ENCODE measurements at regions not wholly inside any gene's neighbourhood (a gene's known extent, or its start where the extent isn't known, plus 50 kb on each side); places are given as distances from the start of the nearest gene placed in this dataset.

GRCh38 chr4:45331802-45332201 lies 605.4 kb upstream of the GNPDA2 start:
- TF ChIP-seq, protein P1, sequence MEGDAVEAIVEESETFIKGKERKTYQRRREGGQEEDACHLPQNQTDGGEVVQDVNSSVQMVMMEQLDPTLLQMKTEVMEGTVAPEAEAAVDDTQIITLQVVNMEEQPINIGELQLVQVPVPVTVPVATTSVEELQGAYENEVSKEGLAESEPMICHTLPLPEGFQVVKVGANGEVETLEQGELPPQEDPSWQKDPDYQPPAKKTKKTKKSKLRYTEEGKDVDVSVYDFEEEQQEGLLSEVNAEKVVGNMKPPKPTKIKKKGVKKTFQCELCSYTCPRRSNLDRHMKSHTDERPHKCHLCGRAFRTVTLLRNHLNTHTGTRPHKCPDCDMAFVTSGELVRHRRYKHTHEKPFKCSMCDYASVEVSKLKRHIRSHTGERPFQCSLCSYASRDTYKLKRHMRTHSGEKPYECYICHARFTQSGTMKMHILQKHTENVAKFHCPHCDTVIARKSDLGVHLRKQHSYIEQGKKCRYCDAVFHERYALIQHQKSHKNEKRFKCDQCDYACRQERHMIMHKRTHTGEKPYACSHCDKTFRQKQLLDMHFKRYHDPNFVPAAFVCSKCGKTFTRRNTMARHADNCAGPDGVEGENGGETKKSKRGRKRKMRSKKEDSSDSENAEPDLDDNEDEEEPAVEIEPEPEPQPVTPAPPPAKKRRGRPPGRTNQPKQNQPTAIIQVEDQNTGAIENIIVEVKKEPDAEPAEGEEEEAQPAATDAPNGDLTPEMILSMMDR (IDR thresholded peaks at IDR 0.05; ENCODE audit: extremely low read depth, insufficient read depth, missing control alignments) = no peak
- in situ Hi-C loops (cut with MboI; ENCODE audit: low pct_unique_long_range_greater_than_20kb, low sequenced_read_pairs, unreplicated experiment) = no loop called here
- DNase-seq (ENCODE audit: low spot score) = no peak

DNA sequence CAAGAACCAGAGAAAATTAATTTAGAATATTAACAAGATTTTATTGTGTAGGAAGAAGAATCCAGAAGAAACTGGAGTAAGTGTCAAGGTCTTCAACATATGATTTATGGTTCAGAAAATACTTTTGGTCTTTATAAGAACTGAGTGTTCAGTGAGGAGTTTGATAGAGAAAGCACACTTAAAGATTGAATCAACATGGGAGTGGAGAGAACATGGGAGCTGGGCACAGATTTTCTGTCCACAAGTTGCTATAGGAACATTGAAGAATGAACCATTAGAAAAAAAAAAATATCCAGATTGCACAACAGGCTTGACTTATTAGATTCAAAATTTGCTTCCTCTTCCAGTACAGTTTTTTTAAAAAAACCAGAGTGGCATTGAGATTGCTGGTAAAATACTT lies 601.2 kb upstream of the GNPDA2 start:
- in situ Hi-C loops (cut with MboI; ENCODE audit: low pct_unique_long_range_greater_than_20kb, low sequenced_read_pairs, unreplicated experiment) = no loop called here
- TF ChIP-seq, protein P1 (IDR thresholded peaks at IDR 0.05; ENCODE audit: extremely low read depth, insufficient read depth, missing control alignments) = no peak

GRCh38 chr4:45324455-45325417 lies 598.4 kb upstream of the GNPDA2 start:
- in situ Hi-C loops (cut with MboI; ENCODE audit: low pct_unique_long_range_greater_than_20kb, low sequenced_read_pairs, unreplicated experiment) = no loop called here
- TF ChIP-seq, protein P1 (IDR thresholded peaks at IDR 0.05; ENCODE audit: extremely low read depth, insufficient read depth, missing control alignments) = no peak
- no peak for DNase-seq (ENCODE audit: low spot score)

More for the DNA sequence above, 601.2 kb upstream of the GNPDA2 start:
- DNase-seq (ENCODE audit: low spot score) = no peak

- in situ Hi-C loops (cut with MboI; ENCODE audit: low pct_unique_long_range_greater_than_20kb, low sequenced_read_pairs, unreplicated experiment) = no loop called here
- TF ChIP-seq, protein P1 (IDR thresholded peaks at IDR 0.05; ENCODE audit: extremely low read depth, insufficient read depth, missing control alignments) = no peak
These were observed 597.2 kb upstream of the GNPDA2 start for GRCh38 chr4:45323453-45324058.

DNA sequence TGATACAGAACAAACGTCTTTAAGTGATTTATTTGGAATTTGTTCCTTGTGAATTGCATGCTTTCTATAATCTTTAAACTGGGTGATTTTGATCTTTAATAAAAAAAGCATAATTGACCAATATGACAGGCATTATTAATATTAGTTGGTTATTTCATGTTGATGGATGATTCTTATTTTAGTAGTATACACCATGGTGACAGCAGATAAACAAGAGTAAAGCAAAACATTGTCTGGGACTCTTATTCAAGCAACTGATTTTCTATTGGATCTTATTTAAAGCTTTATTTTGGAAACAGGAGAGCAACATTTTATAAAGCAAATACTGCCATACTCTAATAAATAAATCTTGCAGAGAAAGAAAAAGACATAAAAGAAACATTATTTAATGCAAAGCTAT lies 591.4 kb upstream of the GNPDA2 start:
- DNase-seq (ENCODE audit: low spot score) = no peak
- TF ChIP-seq, protein P1 (IDR thresholded peaks at IDR 0.05; ENCODE audit: extremely low read depth, insufficient read depth, missing control alignments) = no peak
- in situ Hi-C loops (cut with MboI; ENCODE audit: low pct_unique_long_range_greater_than_20kb, low sequenced_read_pairs, unreplicated experiment) = no loop called here

More at GRCh38 chr4:45323453-45324058, 597.2 kb upstream of the GNPDA2 start:
- peak; percentile 3 for DNase-seq (ENCODE audit: low spot score)

- TF ChIP-seq, protein P1 (IDR thresholded peaks at IDR 0.05; ENCODE audit: extremely low read depth, insufficient read depth, missing control alignments) = no peak
- DNase-seq (ENCODE audit: low spot score) = no peak
- in situ Hi-C loops (cut with MboI; ENCODE audit: low pct_unique_long_range_greater_than_20kb, low sequenced_read_pairs, unreplicated experiment) = no loop called here
These were observed 590.9 kb upstream of the GNPDA2 start for GRCh38 chr4:45317276-45317675.

All from GM13977 (cell line).